B cell (primary cell): ENCODE measurements at regions not wholly inside any gene's neighbourhood (a gene's known extent, or its start where the extent isn't known, plus 50 kb on each side); places are given as distances from the start of the nearest gene placed in this dataset.

ENCODE experiments used
- ATAC-seq: fragments of 200-7000 bp; cut with Tn5 transposase; one replicate; pipeline ENCODE4 v1.10.0; 2021; ENCODE audit warnings: low read depth, mild to moderate bottlenecking, moderate number of reproducible peaks, moderate library complexity
- CTCF ChIA-PET: fragments of 350-600 bp; sonication (Branson Sonifier 250); formaldehyde crosslinking; loops from one replicate; lab custom pipeline; 2021; ENCODE audit warnings: antibody characterized with exemption, inconsistent platforms; lab: Charles Lee
- POLR2A ChIA-PET: fragments of 350-600 bp; sonication (Branson Sonifier 250); formaldehyde crosslinking; loops from one replicate; lab custom pipeline; 2021; ENCODE audit warnings: antibody characterized with exemption; lab: Charles Lee
- DNase-seq: peaks from one replicate; pipeline ENCODE4 v3.0.0; 2013
- H2AFZ ChIP-seq: 2 replicates; pipeline ENCODE4 v1.6.1; 2012; ENCODE audit warnings: mild to moderate bottlenecking, low read depth, low read length; ENCODE audit not compliant: insufficient read depth, poor library complexity, severe bottlenecking
- H3K27ac ChIP-seq, 2 donors: 1 replicate in 1 of 2; 2 replicates in 1 of 2; pipeline ENCODE4 v1.5.1; 2012 to 2013; ENCODE audit warnings: low read length in 2 of 2, mild to moderate bottlenecking in 2 of 2, moderate library complexity in 1 of 2
- H3K27me3 ChIP-seq, 4 experiments: fragments of 200-600 bp in 1 of 4; sonication (generic) in 1 of 4; replicated peaks in 1 of 4; 1 replicate in 2 of 4; 2 replicates in 2 of 4; pipeline versions ENCODE4 v1.6.1 to v1.7.0; 2013 to 2016; ENCODE audit warnings: low read length in 3 of 4, mild to moderate bottlenecking in 2 of 4, mixed read lengths in 1 of 4, moderate library complexity in 1 of 4; ENCODE audit not compliant: insufficient read depth in 4 of 4, control insufficient read depth in 3 of 4; ENCODE audit errors: control extremely low read depth in 1 of 4
- H3K36me3 ChIP-seq, 2 experiments: replicated peaks in 1 of 2; 1 replicate in 1 of 2; 2 replicates in 1 of 2; pipeline versions ENCODE4 v1.6.1 to v1.7.1; 2013; ENCODE audit warnings: low read length in 1 of 2; ENCODE audit not compliant: insufficient read depth in 2 of 2, control insufficient read depth in 1 of 2; ENCODE audit errors: control extremely low read depth in 1 of 2, extremely low read depth in 1 of 2
- H3K4me1 ChIP-seq, 2 donors: fragments of 200-600 bp in 1 of 2; sonication (generic) in 1 of 2; 1 replicate in 1 of 2; 2 replicates in 1 of 2; pipeline versions ENCODE4 v1.5.1 to v1.6.1; 2013 to 2017; ENCODE audit warnings: low read length in 2 of 2; ENCODE audit not compliant: control insufficient read depth in 2 of 2, insufficient read depth in 2 of 2
- H3K4me2 ChIP-seq: replicated peaks from 2 replicates; pipeline ENCODE3; 2012; ENCODE audit warnings: mild to moderate bottlenecking, low read depth, low read length; ENCODE audit not compliant: poor library complexity, severe bottlenecking
- H3K4me3 ChIP-seq, 5 experiments: fragments of 200-600 bp in 1 of 5; sonication (generic) in 1 of 5; 1 replicate in 3 of 5; 2 replicates in 2 of 5; pipeline versions ENCODE4 v1.5.1 to v1.7.0; 2011 to 2016; ENCODE audit warnings: low read length in 4 of 5, mild to moderate bottlenecking in 4 of 5, low read depth in 2 of 5, control low read depth in 1 of 5, moderate library complexity in 1 of 5; ENCODE audit not compliant: insufficient read depth in 1 of 5; ENCODE audit errors: control extremely low read depth in 1 of 5, extremely low read depth in 1 of 5
- H3K79me2 ChIP-seq: fragments of 200-600 bp; sonication (generic); one replicate; pipeline ENCODE4 v1.6.0; 2016; ENCODE audit warnings: low read length; ENCODE audit not compliant: control insufficient read depth, insufficient read depth
- H3K9ac ChIP-seq: fragments of 200-600 bp; sonication (generic); 2 replicates; pipeline ENCODE4 v1.6.1; 2017; ENCODE audit warnings: mild to moderate bottlenecking, low read length, moderate library complexity
- H3K9me3 ChIP-seq, 3 donors: one replicate each; pipeline versions ENCODE4 v1.6.1 to v1.7.1; 2013; ENCODE audit warnings: low read length in 2 of 3; ENCODE audit not compliant: control insufficient read depth in 2 of 3, insufficient read depth in 1 of 3; ENCODE audit errors: control extremely low read depth in 1 of 3
- H4K20me1 ChIP-seq: 2 replicates; pipeline ENCODE4 v1.6.0; 2012; ENCODE audit warnings: mild to moderate bottlenecking, low read length; ENCODE audit not compliant: insufficient read depth, control insufficient read depth, poor library complexity, severe bottlenecking
- H3K27ac Mint-ChIP-seq: one replicate; pipeline ENCODE4 v1.8.0; 2021; ENCODE audit warnings: mixed read lengths
- H3K27me3 Mint-ChIP-seq: one replicate; pipeline ENCODE4 v1.8.0; 2021; ENCODE audit warnings: mixed read lengths
- H3K4me1 Mint-ChIP-seq: one replicate; pipeline ENCODE4 v1.8.0; 2021; ENCODE audit warnings: mixed read lengths
- H3K4me3 Mint-ChIP-seq: one replicate; pipeline ENCODE4 v1.8.0; 2021; ENCODE audit warnings: mixed read lengths
- H3K9me3 Mint-ChIP-seq: one replicate; pipeline ENCODE4 v1.8.0; 2022; ENCODE audit warnings: mixed read lengths; ENCODE audit not compliant: insufficient read depth
- EZH2 ChIP-seq: IDR thresholded peaks from 2 replicates; pipeline ENCODE4 v1.6.1; 2012; ENCODE audit warnings: borderline replicate concordance, low read depth, mild to moderate bottlenecking, moderate library complexity, low read length; ENCODE audit not compliant: insufficient read depth, poor library complexity, severe bottlenecking
- WGBS: methylation state at CpG from one replicate; pipeline ENCODE4 v1.1.5; 2013; ENCODE audit warnings: missing lambda C conversion rate; ENCODE audit not compliant: insufficient coverage; 5-methylcytosine and 5-hydroxymethylcytosine counted together
- intact Hi-C: fragments of 100-400 bp; cut with micrococcal nuclease; formaldehyde crosslinking; loops from one replicate; pipeline ENCODE4 v1.10.0; 2022
- TF ChIP-seq, protein P1 (sequence below): fragments of 200-600 bp; IDR thresholded peaks from one replicate; pipeline ENCODE4 v1.8.0; 2022; ENCODE audit warnings: antibody characterized with exemption, mild to moderate bottlenecking

DNA sequence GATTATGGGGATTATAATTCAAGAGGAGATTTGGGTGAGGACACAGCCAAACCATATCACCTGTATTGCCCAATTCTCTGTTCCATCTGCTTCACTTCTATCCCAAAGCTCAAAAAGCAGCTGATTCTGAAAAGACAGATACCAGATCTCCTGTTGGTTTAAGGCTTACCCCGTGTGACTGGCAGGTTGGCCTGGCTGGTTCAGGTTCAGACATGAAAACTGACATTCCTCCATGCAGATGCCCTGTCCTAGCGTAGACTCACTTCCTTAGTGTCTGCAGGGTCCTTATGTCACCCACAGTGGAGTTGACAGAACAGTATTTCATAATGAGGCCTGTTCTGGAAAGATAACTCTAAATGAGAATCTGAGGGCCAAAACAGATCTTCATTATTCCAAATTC is 61.1 kb upstream of the FLRT2 start:
- Histone ChIP-seq H4K20me1 (no peaks in the 10 kb centered on the region), H3K4me1 (no peaks in the 10 kb centered on the region), H3K27ac (no peak overlapping the region), H3K79me2 (no peaks in the 10 kb centered on the region), H3K36me3 (no peaks in the 10 kb centered on the region), H3K4me2 (no peak overlapping the region), H3K4me3 (no peak overlapping the region), H3K9me3 (no peaks in the 10 kb centered on the region), H3K9ac (no peak overlapping the region), H3K27me3 (no peaks in the 10 kb centered on the region), H2AFZ (no peak overlapping the region)
- H3K4me3 Mint-ChIP-seq = no peak overlapping the region
- POLR2A ChIA-PET = no interaction called here
- no peak overlapping the region for H3K27ac Mint-ChIP-seq
- peaks cover 3% of the 10 kb centered on the region for H3K9me3 Mint-ChIP-seq
- DNase-seq (no peak), ATAC-seq (no peak)
- no peak for TF ChIP-seq EZH2
- TF ChIP-seq, protein P1, sequence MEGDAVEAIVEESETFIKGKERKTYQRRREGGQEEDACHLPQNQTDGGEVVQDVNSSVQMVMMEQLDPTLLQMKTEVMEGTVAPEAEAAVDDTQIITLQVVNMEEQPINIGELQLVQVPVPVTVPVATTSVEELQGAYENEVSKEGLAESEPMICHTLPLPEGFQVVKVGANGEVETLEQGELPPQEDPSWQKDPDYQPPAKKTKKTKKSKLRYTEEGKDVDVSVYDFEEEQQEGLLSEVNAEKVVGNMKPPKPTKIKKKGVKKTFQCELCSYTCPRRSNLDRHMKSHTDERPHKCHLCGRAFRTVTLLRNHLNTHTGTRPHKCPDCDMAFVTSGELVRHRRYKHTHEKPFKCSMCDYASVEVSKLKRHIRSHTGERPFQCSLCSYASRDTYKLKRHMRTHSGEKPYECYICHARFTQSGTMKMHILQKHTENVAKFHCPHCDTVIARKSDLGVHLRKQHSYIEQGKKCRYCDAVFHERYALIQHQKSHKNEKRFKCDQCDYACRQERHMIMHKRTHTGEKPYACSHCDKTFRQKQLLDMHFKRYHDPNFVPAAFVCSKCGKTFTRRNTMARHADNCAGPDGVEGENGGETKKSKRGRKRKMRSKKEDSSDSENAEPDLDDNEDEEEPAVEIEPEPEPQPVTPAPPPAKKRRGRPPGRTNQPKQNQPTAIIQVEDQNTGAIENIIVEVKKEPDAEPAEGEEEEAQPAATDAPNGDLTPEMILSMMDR = no peak
- 75% methylated on average over 1 of the region's 2 CpGs for WGBS
- intact Hi-C loops = no loop called here
- no peaks in the 10 kb centered on the region for H3K27me3 Mint-ChIP-seq
- CTCF ChIA-PET = no interaction called here
- H3K4me1 Mint-ChIP-seq = no peaks in the 10 kb centered on the region

- no peaks in the 10 kb centered on the region for H4K20me1 ChIP-seq
- H3K4me1 Mint-ChIP-seq = no peaks in the 10 kb centered on the region
- no peak overlapping the region for H3K4me3 ChIP-seq
- no peak overlapping the region for H3K4me3 Mint-ChIP-seq
- H3K4me2 ChIP-seq = no peak overlapping the region
- H3K79me2 ChIP-seq = no peaks in the 10 kb centered on the region
- H3K9me3 ChIP-seq = no peaks in the 10 kb centered on the region
- no peak for TF ChIP-seq EZH2
- TF ChIP-seq, protein P1 = no peak
- ChIA-PET CTCF (no interaction called here), POLR2A (no interaction called here)
- H3K27ac Mint-ChIP-seq = no peak overlapping the region
- intact Hi-C loops = no loop called here
- H3K9me3 Mint-ChIP-seq = no peaks in the 10 kb centered on the region
- H3K27me3 Mint-ChIP-seq = no peaks in the 10 kb centered on the region
- H3K27ac ChIP-seq = no peak overlapping the region
- H2AFZ ChIP-seq = no peak overlapping the region
- no peaks in the 10 kb centered on the region for H3K27me3 ChIP-seq
- DNase-seq (no peak), ATAC-seq (no peak)
- H3K4me1 ChIP-seq = no peaks in the 10 kb centered on the region
- no peaks in the 10 kb centered on the region for H3K36me3 ChIP-seq
- H3K9ac ChIP-seq = no peak overlapping the region
These were observed 58.8 kb upstream of the FLRT2 start for GRCh38 chr14:85471156-85471555.
